CD14-positive monocyte (primary cell): ENCODE measurements at regions not wholly inside any gene's neighbourhood (a gene's known extent, or its start where the extent isn't known, plus 50 kb on each side); places are given as distances from the start of the nearest gene placed in this dataset.

ENCODE experiments used
- DNase-seq, 3 donors: peaks; one replicate each; pipeline ENCODE4 v3.0.0-alpha.2; 2011 to 2022
- H2AFZ ChIP-seq: 2 replicates; pipeline ENCODE4 v1.6.0; 2012; ENCODE audit warnings: mild to moderate bottlenecking, low read depth, low read length, inconsistent platforms; ENCODE audit not compliant: insufficient read depth, poor library complexity, severe bottlenecking
- H3K27ac ChIP-seq, 2 donors: 1 replicate in 1 of 2; 2 replicates in 1 of 2; pipeline ENCODE4 v1.5.1; 2012 to 2013; ENCODE audit warnings: low read length in 2 of 2, control low read depth in 1 of 2, inconsistent platforms in 1 of 2, low read depth in 1 of 2, mild to moderate bottlenecking in 1 of 2
- H3K27me3 ChIP-seq, 2 donors: one replicate each; pipeline versions ENCODE4 v1.6.0 to v1.6.1; 2011 to 2013; ENCODE audit warnings: low read length in 2 of 2; ENCODE audit not compliant: control insufficient read depth in 2 of 2, insufficient read depth in 2 of 2
- H3K36me3 ChIP-seq, 2 donors: replicated peaks in 1 of 2; 1 replicate in 1 of 2; 2 replicates in 1 of 2; pipeline versions ENCODE4 v1.5.1 to v1.6.1; 2012 to 2013; ENCODE audit warnings: low read length in 2 of 2, control low read depth in 1 of 2, inconsistent platforms in 1 of 2, mild to moderate bottlenecking in 1 of 2; ENCODE audit not compliant: insufficient read depth in 2 of 2, control insufficient read depth in 1 of 2
- H3K4me1 ChIP-seq, 2 donors: 1 replicate in 1 of 2; 2 replicates in 1 of 2; pipeline versions ENCODE4 v1.5.1 to v1.6.1; 2012 to 2013; ENCODE audit warnings: low read length in 2 of 2, control low read depth in 1 of 2, inconsistent platforms in 1 of 2, mild to moderate bottlenecking in 1 of 2, moderate library complexity in 1 of 2; ENCODE audit not compliant: insufficient read depth in 2 of 2, control insufficient read depth in 1 of 2
- H3K4me2 ChIP-seq: replicated peaks from 2 replicates; pipeline ENCODE3; 2012; ENCODE audit warnings: low read length, moderate library complexity, mild to moderate bottlenecking; ENCODE audit not compliant: poor library complexity, severe bottlenecking; ENCODE audit errors: extremely low read depth
- H3K4me3 ChIP-seq, 3 experiments: fragments of 200-600 bp in 1 of 3; sonication (generic) in 1 of 3; replicated peaks in 1 of 3; 1 replicate in 2 of 3; 2 replicates in 1 of 3; pipeline ENCODE4 v1.5.1; 2011 to 2013; ENCODE audit warnings: low read length in 3 of 3, mild to moderate bottlenecking in 3 of 3, control low read depth in 2 of 3, low read depth in 2 of 3, inconsistent platforms in 1 of 3, moderate library complexity in 1 of 3
- H3K79me2 ChIP-seq: 2 replicates; pipeline ENCODE4 v1.6.0; 2012; ENCODE audit warnings: mild to moderate bottlenecking, control low read depth, inconsistent platforms, low read length, moderate library complexity; ENCODE audit not compliant: insufficient read depth
- H3K9ac ChIP-seq: 2 replicates; pipeline ENCODE4 v1.6.0; 2017; ENCODE audit warnings: low read length, mild to moderate bottlenecking; ENCODE audit not compliant: insufficient read depth, poor library complexity, severe bottlenecking
- H3K9me3 ChIP-seq, 2 donors: replicated peaks in 1 of 2; 1 replicate in 1 of 2; 2 replicates in 1 of 2; pipeline versions ENCODE4 v1.5.1 to v1.6.1; 2012 to 2013; ENCODE audit warnings: low read length in 2 of 2, control low read depth in 1 of 2; ENCODE audit not compliant: control insufficient read depth in 1 of 2, insufficient read depth in 1 of 2
- H4K20me1 ChIP-seq: 2 replicates; pipeline ENCODE4 v1.6.0; 2012; ENCODE audit warnings: mild to moderate bottlenecking, low read length, control low read depth, moderate library complexity; ENCODE audit not compliant: insufficient read depth
- H3K27ac Mint-ChIP-seq, 7 donors: one replicate each; pipeline ENCODE4 v1.8.0; 2020; ENCODE audit warnings: mild to moderate bottlenecking in 7 of 7, mixed read lengths in 7 of 7, moderate library complexity in 6 of 7, inconsistent platforms in 2 of 7
- H3K27me3 Mint-ChIP-seq, 3 donors: one replicate each; pipeline ENCODE4 v1.8.0; 2021 to 2022; ENCODE audit warnings: low read depth in 3 of 3, mild to moderate bottlenecking in 3 of 3, mixed read lengths in 3 of 3, moderate library complexity in 3 of 3, inconsistent platforms in 1 of 3
- H3K36me3 Mint-ChIP-seq, 2 donors: one replicate each; pipeline ENCODE4 v1.8.0; 2020; ENCODE audit warnings: mixed read lengths in 2 of 2, inconsistent platforms in 1 of 2, mild to moderate bottlenecking in 1 of 2
- H3K4me1 Mint-ChIP-seq: one replicate; pipeline ENCODE4 v1.8.0; 2020; ENCODE audit warnings: mild to moderate bottlenecking, mixed read lengths
- H3K4me3 Mint-ChIP-seq, 2 donors: one replicate each; pipeline ENCODE4 v1.8.0; 2020; ENCODE audit warnings: mild to moderate bottlenecking in 2 of 2, mixed read lengths in 2 of 2, moderate library complexity in 1 of 2
- H3K9me3 Mint-ChIP-seq, 7 donors: one replicate each; pipeline ENCODE4 v1.8.0; 2020 to 2022; ENCODE audit warnings: mixed read lengths in 7 of 7, mild to moderate bottlenecking in 6 of 7, moderate library complexity in 6 of 7, inconsistent platforms in 2 of 7
- CTCF ChIP-seq: fragments of 200-600 bp; IDR thresholded peaks from one replicate; pipeline ENCODE4 v1.8.0; 2022; ENCODE audit warnings: antibody characterized with exemption, mild to moderate bottlenecking
- WGBS: methylation state at CpG from one replicate; pipeline ENCODE4 v1.1.5; 2013; ENCODE audit warnings: missing lambda C conversion rate; ENCODE audit not compliant: insufficient coverage; 5-methylcytosine and 5-hydroxymethylcytosine counted together
- intact Hi-C, 2 donors: fragments of 100-400 bp; cut with micrococcal nuclease; formaldehyde crosslinking; loops; one replicate each; pipeline versions ENCODE4 v1.15.0 to v1.15.1; 2023

DNA sequence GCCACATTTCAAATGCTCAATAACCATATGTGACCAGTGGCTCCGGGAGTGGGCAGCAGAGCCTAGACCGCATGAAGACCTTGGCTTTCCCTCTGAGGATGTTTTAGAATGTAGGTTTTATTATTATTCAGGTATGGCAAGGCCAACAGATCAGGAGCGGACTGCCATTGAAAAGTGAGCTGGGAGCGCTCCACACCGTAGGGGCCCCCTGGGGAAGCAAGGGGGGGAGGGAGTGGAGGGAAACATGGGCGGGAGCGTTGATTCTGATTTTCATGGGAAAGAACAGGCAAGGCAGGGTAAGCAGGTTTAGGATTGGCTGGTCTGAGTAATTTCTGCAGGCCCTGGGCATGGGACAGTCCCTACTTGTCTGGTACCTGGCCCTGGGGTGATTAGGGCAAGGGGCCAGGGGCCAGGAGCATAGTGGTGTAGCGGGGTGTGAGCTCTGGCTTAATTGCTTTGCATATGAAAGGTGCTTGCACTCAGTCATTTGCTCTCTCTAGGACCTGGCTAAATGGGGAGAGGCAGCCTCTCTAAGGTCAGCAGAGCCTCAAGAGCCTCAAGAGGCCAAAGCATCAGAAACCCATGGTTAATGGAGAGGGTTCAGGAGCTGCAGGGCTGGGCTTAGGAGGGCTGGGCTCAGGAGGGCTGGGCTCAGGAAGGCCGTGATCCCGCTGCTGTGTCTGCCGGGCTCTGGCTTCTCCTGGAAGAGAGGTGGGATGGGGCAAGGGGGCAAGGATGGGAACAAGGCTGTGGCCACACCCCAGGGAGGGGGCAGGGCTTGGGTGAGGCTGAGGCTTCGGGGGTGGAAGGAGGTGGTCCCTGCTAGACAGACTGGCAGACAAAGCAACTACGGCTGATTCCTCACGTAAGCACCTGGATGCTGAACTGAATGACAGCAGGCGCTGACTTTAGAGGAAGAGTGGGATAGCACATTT, 82.0 kb upstream of the WASF3 start:
- DNase-seq = no peak
- H3K36me3 Mint-ChIP-seq = no peaks in the 10 kb centered on the region
- Histone ChIP-seq H4K20me1 (no peaks in the 10 kb centered on the region), H3K9me3 (no peaks in the 10 kb centered on the region), H3K36me3 (no peaks in the 10 kb centered on the region), H3K79me2 (no peaks in the 10 kb centered on the region), H3K27me3 (no peaks in the 10 kb centered on the region), H3K4me1 (no peaks in the 10 kb centered on the region), H2AFZ (peak overlapping the region; percentile 56), H3K4me2 (no peak overlapping the region), H3K27ac (no peak overlapping the region), H3K9ac (no peak overlapping the region), H3K4me3 (no peak overlapping the region)
- peaks cover 5 to 8% (median 5%) of the 10 kb centered on the region in 3 donors for H3K27me3 Mint-ChIP-seq
- intact Hi-C loops = no loop called here
- no peak for TF ChIP-seq CTCF
- H3K4me1 Mint-ChIP-seq = peaks cover 7% of the 10 kb centered on the region
- peaks cover 0 to 7% (median 0%) of the 10 kb centered on the region in 7 donors for H3K9me3 Mint-ChIP-seq
- no peak overlapping the region for H3K4me3 Mint-ChIP-seq
- no peak overlapping the region for H3K27ac Mint-ChIP-seq
- WGBS = 80% methylated on average over 8 of the region's 15 CpGs

DNA sequence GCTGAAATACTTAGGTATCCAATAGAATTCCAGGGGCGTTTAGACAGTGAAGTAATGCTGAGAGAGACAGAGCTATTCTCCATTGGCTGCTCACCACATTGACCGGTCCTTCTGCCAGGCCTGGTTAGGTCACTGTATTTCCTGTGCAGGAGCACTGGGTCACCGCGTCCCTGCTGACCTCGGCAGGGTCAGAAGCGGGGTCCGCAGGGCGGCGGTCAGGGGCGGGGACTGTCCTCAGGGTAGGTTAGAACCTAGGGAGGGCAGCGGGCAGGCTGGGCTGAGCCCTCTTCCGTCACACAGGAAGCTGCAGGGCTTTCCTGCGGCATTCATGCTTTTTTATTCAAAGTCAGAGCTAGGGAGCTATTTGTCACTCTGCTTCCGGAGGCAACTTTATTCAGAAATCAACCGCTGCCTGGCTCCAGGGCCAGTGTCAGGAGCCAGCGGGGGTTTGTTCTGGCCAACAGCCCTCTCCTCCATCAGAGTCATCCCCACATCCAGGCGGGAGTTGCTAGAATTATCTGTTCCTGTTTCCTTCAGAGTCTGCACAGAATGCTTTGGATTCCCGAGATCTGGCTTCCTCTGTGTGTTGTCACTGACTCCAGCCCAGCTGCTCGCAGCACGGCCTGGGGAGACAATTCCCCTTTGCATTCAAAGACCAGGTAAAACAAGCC, 81.2 kb upstream of the WASF3 start:
- WGBS = 3% methylated on average over 18 of the region's 20 CpGs
- Histone ChIP-seq H3K9ac (no peak overlapping the region), H4K20me1 (no peaks in the 10 kb centered on the region), H3K4me1 (no peaks in the 10 kb centered on the region), H3K36me3 (no peaks in the 10 kb centered on the region), H3K9me3 (no peaks in the 10 kb centered on the region), H3K4me3 (no peak overlapping the region), H3K27me3 (no peaks in the 10 kb centered on the region), H2AFZ (peak overlapping the region; percentile 56), H3K79me2 (no peaks in the 10 kb centered on the region), H3K4me2 (peak overlapping the region; percentile 11), H3K27ac (no peak overlapping the region)
- no peak overlapping the region for H3K27ac Mint-ChIP-seq
- H3K4me3 Mint-ChIP-seq = no peak overlapping the region
- DNase-seq = no peak
- peaks cover 0 to 7% (median 0%) of the 10 kb centered on the region in 7 donors for H3K9me3 Mint-ChIP-seq
- H3K4me1 Mint-ChIP-seq = peaks cover 7% of the 10 kb centered on the region
- intact Hi-C loops = no loop called here
- H3K36me3 Mint-ChIP-seq = no peaks in the 10 kb centered on the region
- peaks cover 4 to 8% (median 5%) of the 10 kb centered on the region in 3 donors for H3K27me3 Mint-ChIP-seq
- no peak for TF ChIP-seq CTCF
